GM19238 (cell line): ENCODE measurements at regions not wholly inside any gene's neighbourhood (a gene's known extent, or its start where the extent isn't known, plus 50 kb on each side); places are given as distances from the start of the nearest gene placed in this dataset.
A peak's percentile ranks its signal among the peaks of the same experiment; 100 is the strongest.

ENCODE experiments used
- DNase-seq: peaks from one replicate; pipeline ENCODE4 v3.0.0; 2011; ENCODE audit warnings: low spot score; ENCODE audit not compliant: insufficient read length

DNA sequence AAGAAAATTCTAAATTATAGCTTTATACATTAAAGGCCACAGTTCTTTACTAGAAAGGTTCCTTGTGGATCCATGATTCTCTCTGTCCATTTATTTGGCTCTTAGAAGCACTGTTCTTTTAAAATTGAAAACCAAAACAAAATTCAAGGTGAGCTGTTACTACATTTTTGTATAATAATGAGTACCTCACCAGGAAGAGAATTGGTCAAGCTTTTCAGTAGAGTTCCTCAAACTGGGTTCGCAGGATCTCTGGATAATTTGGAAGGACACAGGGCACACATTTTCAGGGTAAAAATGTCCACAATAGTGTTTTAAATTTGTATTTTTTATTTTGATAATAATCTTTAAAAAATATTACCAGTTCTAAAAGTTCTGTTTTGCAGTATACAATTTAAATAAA, 93.0 kb downstream of the PPP1R3A start:
- DNase-seq = no peak

DNA sequence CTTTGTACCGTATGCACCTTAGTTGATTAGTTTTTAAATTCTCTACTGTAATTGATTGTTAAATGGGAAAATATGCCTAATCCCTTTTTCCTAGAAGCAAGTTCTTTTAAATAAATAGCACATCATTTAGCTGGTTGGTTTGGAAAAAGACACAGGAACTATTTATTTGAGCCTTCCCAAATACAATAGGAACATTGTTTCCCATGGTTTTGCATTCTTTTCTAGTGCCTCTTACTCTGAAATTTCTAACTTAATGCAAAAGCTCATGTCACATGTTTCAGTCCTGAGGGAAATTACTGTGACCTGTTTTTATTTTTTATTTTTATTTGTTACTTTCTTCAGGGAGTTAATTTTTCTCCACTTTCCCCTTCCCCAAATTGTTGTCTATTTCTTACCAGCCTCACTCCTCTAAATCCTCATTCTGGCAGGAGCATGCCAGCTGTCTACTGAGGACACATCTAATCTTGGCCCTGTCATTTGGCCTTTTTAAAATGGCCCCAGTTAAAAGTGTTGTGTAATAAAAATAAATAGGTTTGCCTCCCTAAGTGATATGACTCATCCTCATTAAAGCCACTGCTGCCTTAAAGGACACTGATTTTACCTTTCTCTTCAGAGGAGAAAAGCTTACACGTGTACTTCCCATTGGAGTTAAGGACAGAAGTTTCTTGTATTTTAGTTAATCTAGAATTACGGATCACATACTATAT, 94.5 kb downstream of the PPP1R3A start:
- no peak for DNase-seq

DNA sequence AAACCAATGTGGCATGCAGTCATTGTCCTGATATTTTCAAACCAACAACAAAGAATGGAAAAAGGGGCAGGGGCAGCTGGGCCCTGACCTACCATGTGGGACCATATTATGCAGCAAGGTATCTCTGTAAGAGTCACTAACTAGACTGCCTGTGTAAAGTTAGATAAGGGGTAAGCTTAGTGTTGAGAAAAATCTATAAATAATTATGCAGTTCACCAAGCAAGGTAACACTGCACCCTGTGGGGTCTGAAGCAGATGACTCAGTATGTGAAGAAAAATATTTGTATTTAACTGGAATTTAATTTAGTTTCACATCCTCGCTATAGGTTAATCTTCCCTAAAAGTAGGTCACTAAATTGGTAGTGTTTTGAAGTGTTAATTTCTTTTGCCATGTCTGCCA, 99.3 kb downstream of the PPP1R3A start:
- no peak for DNase-seq

DNA sequence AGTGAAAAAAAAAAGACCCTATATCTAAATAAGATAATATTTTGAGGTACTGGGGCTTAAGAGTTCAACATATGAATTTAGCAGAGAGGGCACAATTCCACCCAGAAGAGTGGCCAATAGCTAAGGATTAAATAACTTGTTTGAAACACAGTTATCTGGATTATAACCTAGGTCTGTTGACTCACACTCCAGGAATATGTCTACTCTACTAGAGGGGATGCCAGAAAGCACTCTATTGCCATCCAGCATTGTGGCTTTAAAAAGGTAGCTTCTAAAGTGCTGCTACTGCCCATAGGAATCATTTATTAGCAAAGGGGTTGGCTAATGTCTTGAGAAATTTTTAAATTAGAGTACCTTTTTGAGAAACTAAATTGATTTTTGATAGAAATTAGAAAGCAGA, 102.2 kb downstream of the PPP1R3A start:
- no peak for DNase-seq

- no peak for DNase-seq
Observed at GRCh38 chr7:113813471-113813870, 105.3 kb downstream of the PPP1R3A start.

DNA sequence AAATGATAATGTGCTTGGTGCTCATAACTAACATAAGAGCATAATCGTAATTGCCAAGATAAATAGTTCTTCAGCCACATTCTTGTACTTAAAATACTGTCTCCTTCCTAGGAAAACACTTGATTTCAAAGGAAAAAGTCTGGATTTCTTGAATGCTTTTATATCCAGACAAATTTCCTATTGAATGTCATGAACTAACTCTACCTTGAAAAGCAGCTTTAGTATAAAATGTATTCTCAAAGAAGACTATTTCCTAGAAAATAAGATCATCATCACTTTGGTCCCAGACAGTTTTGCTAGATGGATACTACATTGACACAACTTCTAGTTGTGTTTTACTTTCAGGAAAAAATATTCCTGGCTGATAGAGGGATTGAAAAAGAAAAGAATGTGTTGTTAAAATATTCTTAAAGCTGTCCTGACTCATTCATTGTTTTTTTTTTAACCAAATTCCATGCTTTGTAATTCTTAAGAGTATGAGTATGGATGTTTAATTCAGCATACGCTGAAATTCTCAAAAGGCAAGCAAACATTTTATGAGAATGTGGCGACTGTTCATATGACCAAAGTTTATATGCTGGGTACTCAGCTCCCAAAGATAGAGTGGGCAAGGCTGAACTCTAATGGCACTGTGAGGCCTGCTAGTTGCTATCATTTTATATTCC, 106.1 kb downstream of the PPP1R3A start:
- no peak for DNase-seq

- DNase-seq = no peak
Observed at GRCh38 chr7:113810080-113810744, 108.6 kb downstream of the PPP1R3A start.

DNA sequence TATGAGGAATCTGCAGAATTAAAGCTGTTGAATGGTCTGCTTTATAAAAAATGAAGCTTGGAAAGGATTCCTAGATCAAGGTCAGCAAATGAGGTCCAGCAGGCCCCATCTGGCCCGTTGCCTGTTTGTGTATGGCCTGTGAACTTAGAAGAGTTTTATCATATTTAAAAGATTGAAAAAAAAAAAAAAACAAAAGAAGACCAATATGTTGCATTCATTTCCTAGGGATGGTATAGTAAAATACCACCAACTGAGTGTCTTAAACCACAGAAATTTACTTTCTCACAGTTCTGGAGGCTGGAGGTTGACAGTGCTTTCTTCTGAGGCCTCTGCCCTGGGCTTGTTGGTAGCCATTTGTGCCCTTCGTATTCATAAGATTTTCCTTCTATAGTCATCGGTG, 109.2 kb downstream of the PPP1R3A start:
- DNase-seq = no peak

DNA sequence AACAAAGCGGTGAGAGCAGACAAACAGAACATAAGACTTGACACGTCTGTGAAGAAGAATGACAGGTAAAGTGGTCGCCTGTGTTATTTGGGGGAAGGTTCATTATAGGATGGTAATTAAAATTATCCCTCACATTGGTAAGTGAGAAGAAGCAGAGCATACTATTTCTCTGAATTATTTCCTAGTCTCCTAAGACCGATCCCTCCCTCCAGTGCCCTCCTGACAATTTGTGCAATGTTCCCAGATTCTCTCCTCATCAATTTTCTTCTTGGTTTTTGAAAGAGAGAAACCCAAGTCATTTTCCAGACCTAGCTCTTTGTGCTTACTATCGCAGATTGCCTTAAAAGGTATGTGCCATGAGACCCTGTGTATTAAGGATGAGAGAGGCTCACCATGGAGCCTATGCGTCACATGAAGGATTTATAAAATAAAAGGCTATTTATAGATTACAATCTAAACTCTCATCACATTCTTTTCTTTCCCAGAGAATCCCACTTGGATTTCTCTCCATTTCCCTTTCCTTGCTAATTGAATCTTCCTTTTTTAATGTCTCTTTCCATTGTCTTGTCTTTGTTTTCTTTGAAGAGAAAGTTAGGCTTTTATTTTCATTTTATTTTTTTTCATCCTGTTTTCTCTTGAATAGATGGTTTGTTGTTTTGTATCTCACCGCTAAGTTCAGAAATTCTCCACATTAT, 112.0 kb downstream of the PPP1R3A start:
- no peak for DNase-seq

- no peak for DNase-seq
Observed at GRCh38 chr7:113805976-113806375, 112.8 kb downstream of the PPP1R3A start.

- no peak for DNase-seq
Observed at GRCh38 chr7:113804475-113805095, 114.2 kb downstream of the PPP1R3A start.

- DNase-seq = no peak
Observed at GRCh38 chr7:113801751-113802150, 117.1 kb downstream of the PPP1R3A start.

DNA sequence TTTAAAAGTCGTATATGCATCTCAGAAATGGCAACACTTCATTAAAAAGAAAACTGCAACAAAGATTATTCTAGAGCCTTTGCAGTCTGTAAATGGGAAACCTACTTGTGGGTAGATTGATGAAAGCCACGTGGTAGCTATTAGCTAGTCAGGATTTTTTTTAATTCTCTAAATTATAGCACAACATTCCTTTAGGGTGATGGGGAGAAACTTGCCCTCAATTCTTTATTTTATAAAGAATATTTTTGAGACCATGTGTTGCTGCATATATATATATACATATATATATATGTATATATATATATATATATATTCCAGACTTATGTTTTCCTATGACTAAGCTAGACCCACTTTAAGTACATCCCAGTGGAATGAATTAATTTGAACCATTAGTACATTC, 118.0 kb downstream of the PPP1R3A start:
- no peak for DNase-seq

DNA sequence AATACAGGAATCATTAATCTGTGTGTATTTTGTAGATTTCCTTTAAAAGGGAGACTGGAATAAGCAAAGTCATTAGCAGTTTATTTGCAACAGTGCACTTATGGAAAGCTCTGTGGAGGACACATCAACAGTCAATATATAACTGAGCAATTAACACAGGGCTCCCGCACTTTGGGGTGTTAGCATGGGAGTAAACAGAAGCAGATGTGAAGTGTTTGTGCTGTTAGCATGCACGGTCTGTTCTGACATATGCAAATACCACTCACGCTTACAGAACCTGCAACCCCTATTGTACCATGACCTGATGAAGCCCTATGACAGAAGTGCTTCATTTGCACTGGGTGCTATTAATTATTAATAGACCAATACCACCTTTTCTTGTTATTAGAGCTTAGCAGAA, 118.9 kb downstream of the PPP1R3A start:
- peak; percentile 5 for DNase-seq

- no peak for DNase-seq
Observed at GRCh38 chr7:113797420-113798010, 121.3 kb downstream of the PPP1R3A start.

DNA sequence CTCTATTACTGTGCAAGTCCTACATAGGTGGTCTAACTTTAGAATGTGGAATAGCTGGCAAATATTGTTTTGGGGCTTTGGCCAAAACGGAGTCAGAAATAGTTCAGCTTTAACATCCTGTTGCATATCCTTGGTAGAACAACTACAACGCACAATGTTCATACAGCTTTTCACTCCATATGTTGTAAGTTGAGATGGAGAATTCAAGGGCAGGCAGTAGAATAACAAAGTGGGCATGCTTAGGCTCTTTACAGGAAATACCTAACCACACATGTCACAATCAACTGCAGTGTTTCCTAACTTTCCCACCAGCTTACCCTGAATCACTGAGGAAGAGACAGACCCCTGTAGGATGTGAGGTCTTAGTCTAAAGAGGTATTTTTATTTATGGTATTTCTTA, 122.3 kb downstream of the PPP1R3A start:
- no peak for DNase-seq

GRCh38 chr7:113794573-113794972, 124.2 kb downstream of the PPP1R3A start:
- DNase-seq = no peak

GRCh38 chr7:113793171-113793570, 125.6 kb downstream of the PPP1R3A start:
- DNase-seq = no peak

- DNase-seq = no peak
Observed at GRCh38 chr7:113790025-113790424, 128.8 kb downstream of the PPP1R3A start.

DNA sequence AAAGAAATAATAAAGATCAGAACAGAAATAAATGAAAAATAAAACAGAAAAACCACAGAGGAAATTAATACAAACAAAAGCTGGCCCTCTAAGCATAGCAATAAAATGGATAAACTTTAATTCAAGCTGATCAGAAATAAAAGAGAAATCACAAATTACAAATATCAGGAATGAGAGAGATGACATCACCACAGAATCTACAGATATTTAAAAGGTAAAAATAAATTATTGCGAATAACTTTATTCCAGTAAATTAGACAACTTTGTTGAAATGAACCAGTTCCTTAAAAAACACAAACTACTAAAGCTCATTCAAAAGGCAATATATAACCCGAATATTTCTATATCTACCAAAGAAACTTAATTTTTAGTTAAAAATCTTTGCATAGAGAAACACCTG, 131.7 kb downstream of the PPP1R3A start:
- DNase-seq = no peak

GRCh38 chr7:113784956-113785355, 133.9 kb downstream of the PPP1R3A start:
- DNase-seq = no peak
